Activated B cell treated with CpG ODN at 0.5 μM for 24 hours (primary cell): ENCODE measurements at regions not wholly inside any gene's neighbourhood (a gene's known extent, or its start where the extent isn't known, plus 50 kb on each side); places are given as distances from the start of the nearest gene placed in this dataset.

Experiments
- ATAC-seq: fragments of 200-7000 bp; cut with Tn5 transposase; one replicate; pipeline ENCODE4 v1.10.0; 2021; ENCODE audit warnings: low read depth, mild to moderate bottlenecking, moderate library complexity
- CTCF ChIA-PET: fragments of 350-600 bp; sonication (Branson Sonifier 250); formaldehyde crosslinking; loops from one replicate; lab custom pipeline; 2021; ENCODE audit warnings: antibody characterized with exemption; lab: Charles Lee
- POLR2A ChIA-PET: fragments of 350-600 bp; sonication (Branson Sonifier 250); formaldehyde crosslinking; loops from one replicate; lab custom pipeline; 2021; ENCODE audit warnings: antibody characterized with exemption; lab: Charles Lee
- DNase-seq: peaks from one replicate; pipeline ENCODE4 v3.0.0; 2022
- H3K27ac Mint-ChIP-seq: one replicate; pipeline ENCODE4 v1.8.0; 2020; ENCODE audit warnings: mixed read lengths
- H3K27me3 Mint-ChIP-seq: one replicate; pipeline ENCODE4 v1.8.0; 2021; ENCODE audit warnings: mixed read lengths
- H3K36me3 Mint-ChIP-seq: one replicate; pipeline ENCODE4 v1.8.0; 2021; ENCODE audit warnings: low read depth, mixed read lengths
- H3K4me1 Mint-ChIP-seq: one replicate; pipeline ENCODE4 v1.8.0; 2021; ENCODE audit warnings: mixed read lengths
- H3K4me3 Mint-ChIP-seq: one replicate; pipeline ENCODE4 v1.8.0; 2020; ENCODE audit warnings: mild to moderate bottlenecking, mixed read lengths
- H3K9me3 Mint-ChIP-seq: one replicate; pipeline ENCODE4 v1.8.0; 2020; ENCODE audit warnings: mixed read lengths
- intact Hi-C: fragments of 100-400 bp; cut with micrococcal nuclease; formaldehyde crosslinking; loops from one replicate; pipeline ENCODE4 v1.15.1; 2024
- TF ChIP-seq, protein P1 (sequence below): fragments of 200-600 bp; IDR thresholded peaks from one replicate; pipeline ENCODE4 v1.8.0; 2022; ENCODE audit warnings: antibody characterized with exemption, mild to moderate bottlenecking

DNA sequence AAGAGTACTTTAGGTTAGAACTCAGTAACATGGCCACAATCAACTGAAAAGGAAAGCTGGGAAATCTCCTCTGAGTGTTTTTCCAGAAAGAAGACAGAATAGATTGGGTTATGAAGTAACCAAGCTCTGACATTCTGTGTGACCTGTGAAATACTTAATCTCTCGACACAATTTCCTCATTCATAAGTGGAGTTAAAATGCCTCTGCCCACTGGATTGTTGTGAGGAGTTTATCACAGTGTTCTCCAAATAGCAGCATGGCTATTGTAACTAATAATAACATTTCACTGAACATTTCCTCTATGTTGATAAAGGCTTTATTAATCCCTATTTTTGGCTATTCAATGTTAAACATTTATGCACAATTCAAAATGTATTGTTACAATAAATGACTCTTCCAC, 311.0 kb downstream of the GABRB2 start:
- ChIA-PET CTCF (no interaction called here), POLR2A (no interaction called here)
- H3K4me3 Mint-ChIP-seq: no peak overlapping the region

DNA sequence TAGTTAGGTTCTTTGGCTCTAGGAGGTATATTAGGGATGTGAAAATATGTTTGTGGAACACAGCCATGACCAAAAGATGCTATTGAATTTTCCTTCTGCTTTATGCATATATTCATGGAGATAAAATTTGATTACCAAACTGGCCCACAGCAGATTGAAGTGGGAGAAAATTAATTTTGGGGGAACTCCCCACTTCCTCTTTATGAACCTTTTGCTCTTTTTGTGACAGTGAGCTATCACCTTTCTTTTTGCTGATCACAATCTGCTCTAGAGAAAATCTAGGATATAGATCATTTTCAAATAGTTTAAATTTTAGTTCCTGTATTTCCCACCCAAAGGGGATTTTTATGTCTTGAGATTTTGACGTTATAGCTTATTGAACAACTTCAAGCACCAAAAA, 313.0 kb downstream of the GABRB2 start:
- H3K27me3 Mint-ChIP-seq: no peaks in the 10 kb centered on the region
- no peak overlapping the region for H3K27ac Mint-ChIP-seq
- ChIA-PET CTCF (no interaction called here), POLR2A (no interaction called here)
- H3K9me3 Mint-ChIP-seq: no peaks in the 10 kb centered on the region
- ATAC-seq (no peak), DNase-seq (no peak)
- TF ChIP-seq, protein P1, sequence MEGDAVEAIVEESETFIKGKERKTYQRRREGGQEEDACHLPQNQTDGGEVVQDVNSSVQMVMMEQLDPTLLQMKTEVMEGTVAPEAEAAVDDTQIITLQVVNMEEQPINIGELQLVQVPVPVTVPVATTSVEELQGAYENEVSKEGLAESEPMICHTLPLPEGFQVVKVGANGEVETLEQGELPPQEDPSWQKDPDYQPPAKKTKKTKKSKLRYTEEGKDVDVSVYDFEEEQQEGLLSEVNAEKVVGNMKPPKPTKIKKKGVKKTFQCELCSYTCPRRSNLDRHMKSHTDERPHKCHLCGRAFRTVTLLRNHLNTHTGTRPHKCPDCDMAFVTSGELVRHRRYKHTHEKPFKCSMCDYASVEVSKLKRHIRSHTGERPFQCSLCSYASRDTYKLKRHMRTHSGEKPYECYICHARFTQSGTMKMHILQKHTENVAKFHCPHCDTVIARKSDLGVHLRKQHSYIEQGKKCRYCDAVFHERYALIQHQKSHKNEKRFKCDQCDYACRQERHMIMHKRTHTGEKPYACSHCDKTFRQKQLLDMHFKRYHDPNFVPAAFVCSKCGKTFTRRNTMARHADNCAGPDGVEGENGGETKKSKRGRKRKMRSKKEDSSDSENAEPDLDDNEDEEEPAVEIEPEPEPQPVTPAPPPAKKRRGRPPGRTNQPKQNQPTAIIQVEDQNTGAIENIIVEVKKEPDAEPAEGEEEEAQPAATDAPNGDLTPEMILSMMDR: no peak
- H3K4me1 Mint-ChIP-seq: no peaks in the 10 kb centered on the region
- no peak overlapping the region for H3K4me3 Mint-ChIP-seq
- no peaks in the 10 kb centered on the region for H3K36me3 Mint-ChIP-seq
- intact Hi-C loops: no loop called here

More for the DNA sequence above, 311.0 kb downstream of the GABRB2 start:
- H3K36me3 Mint-ChIP-seq: no peaks in the 10 kb centered on the region
- no peak overlapping the region for H3K27ac Mint-ChIP-seq
- no peaks in the 10 kb centered on the region for H3K9me3 Mint-ChIP-seq
- TF ChIP-seq, protein P1: no peak
- H3K27me3 Mint-ChIP-seq: no peaks in the 10 kb centered on the region
- DNase-seq (no peak), ATAC-seq (no peak)
- no peaks in the 10 kb centered on the region for H3K4me1 Mint-ChIP-seq
- intact Hi-C loops: no loop called here

DNA sequence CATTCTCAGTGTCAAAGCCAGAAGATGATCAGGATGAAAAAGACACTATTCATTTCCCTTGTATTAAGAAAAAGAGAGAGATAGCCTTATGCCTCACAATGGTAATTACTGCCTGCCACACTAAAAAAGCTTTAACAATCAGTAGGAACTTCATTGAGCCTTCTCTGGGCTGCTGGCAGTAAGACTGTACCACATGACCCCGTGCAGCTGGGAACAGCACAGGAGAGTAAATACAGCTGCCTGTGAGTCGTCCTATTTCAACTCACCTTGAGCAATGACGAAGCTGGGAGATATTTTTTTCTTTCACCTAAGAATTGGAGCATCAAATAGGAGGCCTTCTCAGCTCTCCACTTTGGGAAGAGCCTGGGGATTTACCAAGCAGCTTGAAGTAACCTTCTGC, 316.3 kb downstream of the GABRB2 start:
- no peaks in the 10 kb centered on the region for H3K4me1 Mint-ChIP-seq
- H3K27ac Mint-ChIP-seq: no peak overlapping the region
- POLR2A ChIA-PET: no interaction called here
- intact Hi-C loops: no loop called here
- CTCF ChIA-PET: no interaction called here
- H3K27me3 Mint-ChIP-seq: no peaks in the 10 kb centered on the region
- H3K4me3 Mint-ChIP-seq: no peak overlapping the region
- H3K9me3 Mint-ChIP-seq: no peaks in the 10 kb centered on the region
- no peaks in the 10 kb centered on the region for H3K36me3 Mint-ChIP-seq
- DNase-seq (no peak), ATAC-seq (no peak)
- TF ChIP-seq, protein P1: no peak

DNA sequence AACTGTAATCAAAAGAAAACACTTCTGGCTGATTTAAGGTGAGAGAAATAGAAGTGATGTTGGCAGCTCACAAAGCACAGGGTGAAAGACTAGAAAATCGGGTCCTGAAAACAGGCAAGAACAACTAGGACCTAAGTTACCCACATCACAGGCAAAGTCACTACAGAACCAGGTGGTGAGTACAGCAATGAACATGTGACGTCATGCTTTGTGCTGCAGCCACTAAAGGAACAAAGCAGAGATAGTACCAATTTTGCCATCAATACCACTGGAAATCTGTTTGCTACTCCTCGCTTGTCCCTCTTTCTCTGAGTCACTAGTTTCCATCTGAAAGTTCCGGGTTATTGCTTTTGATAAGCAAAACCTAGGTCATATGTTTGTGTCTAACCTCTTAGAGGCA, 326.7 kb downstream of the GABRB2 start:
- H3K4me3 Mint-ChIP-seq: no peak overlapping the region
- H3K27me3 Mint-ChIP-seq: no peaks in the 10 kb centered on the region
- POLR2A ChIA-PET: no interaction called here
- no peak overlapping the region for H3K27ac Mint-ChIP-seq
- no peak for DNase-seq
- peaks cover 4% of the 10 kb centered on the region for H3K9me3 Mint-ChIP-seq
- CTCF ChIA-PET: no interaction called here
- intact Hi-C loops: no loop called here
- TF ChIP-seq, protein P1: no peak
- H3K36me3 Mint-ChIP-seq: no peaks in the 10 kb centered on the region
- no peaks in the 10 kb centered on the region for H3K4me1 Mint-ChIP-seq
- no peak for ATAC-seq

DNA sequence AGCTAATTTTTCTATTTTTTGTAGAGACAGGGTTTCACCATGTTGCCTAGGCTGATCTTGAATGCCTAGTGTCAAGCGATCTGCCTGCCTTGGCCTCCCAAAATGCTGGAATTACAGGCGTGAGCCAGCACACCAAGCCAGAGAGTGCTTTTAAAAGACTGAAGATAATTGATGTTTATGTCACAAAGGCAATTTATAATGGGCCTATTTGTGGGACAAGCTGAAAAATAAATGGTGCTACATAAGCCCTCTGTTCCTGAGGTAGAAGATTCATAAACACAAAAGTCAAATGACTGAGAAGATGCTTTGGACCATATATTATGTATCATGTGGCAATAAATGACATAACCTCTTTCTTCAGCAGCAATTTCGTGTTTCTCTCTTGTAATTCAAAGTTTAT, 329.6 kb downstream of the GABRB2 start:
- Mint-ChIP-seq H3K4me3 (no peak overlapping the region), H3K4me1 (no peaks in the 10 kb centered on the region), H3K27me3 (no peaks in the 10 kb centered on the region), H3K9me3 (peaks cover 4% of the 10 kb centered on the region), H3K36me3 (no peaks in the 10 kb centered on the region), H3K27ac (no peak overlapping the region)
- no peak for ATAC-seq
- no peak for DNase-seq
- intact Hi-C loops: no loop called here
- ChIA-PET CTCF (no interaction called here), POLR2A (no interaction called here)
- TF ChIP-seq, protein P1: no peak
